Peyer's patch (tissue), 4 donors: ENCODE measurements at regions not wholly inside any gene's neighbourhood (a gene's known extent, or its start where the extent isn't known, plus 50 kb on each side); places are given as distances from the start of the nearest gene placed in this dataset.

ENCODE experiments used
- CTCF ChIP-seq, 6 experiments: fragments of 450-650 bp in 4 of 6; fragments of 200-600 bp in 2 of 6; sonication (generic) in 1 of 6; IDR thresholded peaks; one replicate each; pipeline ENCODE4 v1.5.1; 2017 to 2019; ENCODE audit warnings: antibody characterized with exemption in 6 of 6, mild to moderate bottlenecking in 3 of 6, moderate library complexity in 1 of 6
- POLR2A ChIP-seq, 2 donors: fragments of 450-650 bp; IDR thresholded peaks; one replicate each; pipeline ENCODE4 v1.5.1; 2017; ENCODE audit warnings: antibody characterized with exemption in 2 of 2, mild to moderate bottlenecking in 2 of 2, moderate library complexity in 2 of 2

- no peak for TF ChIP-seq CTCF (IDR thresholded peaks at IDR 0.05)
- TF ChIP-seq POLR2A (IDR thresholded peaks at IDR 0.05) = no peak
Observed at GRCh38 chr3:147582642-147583041, 173.5 kb downstream of the ZIC1 start.
